Natural killer cell (primary cell): ENCODE measurements at regions not wholly inside any gene's neighbourhood (a gene's known extent, or its start where the extent isn't known, plus 50 kb on each side); places are given as distances from the start of the nearest gene placed in this dataset.
"Not testable (repeated sequence)": the region's sequence is repeated elsewhere in the genome, so short reads cannot be mapped to it uniquely, and the experiment has no call there.

Experiments used
- ATAC-seq, 3 donors: fragments of 150-1000 bp in 2 of 3; fragments of 200-7000 bp in 1 of 3; cut with Tn5 transposase; 1 replicate in 1 of 3; 2 replicates in 2 of 3; pipeline ENCODE4 v1.10.0; 2021; ENCODE audit warnings: mild to moderate bottlenecking in 2 of 3, moderate library complexity in 2 of 3
- DNase-seq, 2 donors: peaks; one replicate each; pipeline versions ENCODE4 v3.0.0 to v3.0.0-alpha.2; 2013 to 2021; ENCODE audit warnings: mixed read lengths in 1 of 2
- H3K27ac ChIP-seq: one replicate; pipeline ENCODE4 v1.5.1; 2013; ENCODE audit warnings: mild to moderate bottlenecking, low read length
- H3K27me3 ChIP-seq: one replicate; pipeline ENCODE4 v1.6.1; 2013; ENCODE audit warnings: low read length; ENCODE audit not compliant: control insufficient read depth, insufficient read depth
- H3K36me3 ChIP-seq: one replicate; pipeline ENCODE4 v1.6.1; 2013; ENCODE audit warnings: low read length; ENCODE audit not compliant: control insufficient read depth, insufficient read depth
- H3K4me1 ChIP-seq: one replicate; pipeline ENCODE4 v1.6.1; 2013; ENCODE audit warnings: low read length; ENCODE audit not compliant: control insufficient read depth, insufficient read depth
- H3K4me3 ChIP-seq: one replicate; pipeline ENCODE4 v1.5.1; 2013; ENCODE audit warnings: low read length
- H3K9me3 ChIP-seq: one replicate; pipeline ENCODE4 v1.6.1; 2013; ENCODE audit warnings: low read length; ENCODE audit not compliant: control insufficient read depth, insufficient read depth
- H3K27ac Mint-ChIP-seq, 2 donors: one replicate each; pipeline ENCODE4 v1.8.0; 2022; ENCODE audit warnings: mild to moderate bottlenecking in 2 of 2, mixed read lengths in 2 of 2, moderate library complexity in 1 of 2
- H3K27me3 Mint-ChIP-seq, 2 donors: one replicate each; pipeline ENCODE4 v1.8.0; 2022; ENCODE audit warnings: low read depth in 2 of 2, mixed read lengths in 2 of 2
- H3K36me3 Mint-ChIP-seq: one replicate; pipeline ENCODE4 v1.8.0; 2022; ENCODE audit warnings: mixed read lengths
- H3K4me1 Mint-ChIP-seq, 2 donors: one replicate each; pipeline ENCODE4 v1.8.0; 2022; ENCODE audit warnings: mixed read lengths in 2 of 2
- H3K4me3 Mint-ChIP-seq: one replicate; pipeline ENCODE4 v1.8.0; 2022; ENCODE audit warnings: mild to moderate bottlenecking, moderate library complexity, mixed read lengths
- H3K9me3 Mint-ChIP-seq, 2 donors: one replicate each; pipeline ENCODE4 v1.8.0; 2022; ENCODE audit warnings: mixed read lengths in 2 of 2
- WGBS: methylation state at CpG from one replicate; pipeline ENCODE4 v1.1.7; 2013; ENCODE audit warnings: missing lambda C conversion rate; ENCODE audit not compliant: insufficient coverage; 5-methylcytosine and 5-hydroxymethylcytosine counted together
- intact Hi-C: fragments of 100-400 bp; cut with micrococcal nuclease; formaldehyde crosslinking; loops from one replicate; pipeline ENCODE4 v1.14.2; 2022
- TF ChIP-seq, protein P1 (sequence below): fragments of 200-600 bp; IDR thresholded peaks from one replicate; pipeline ENCODE4 v1.8.0; 2022; ENCODE audit warnings: antibody characterized with exemption

DNA sequence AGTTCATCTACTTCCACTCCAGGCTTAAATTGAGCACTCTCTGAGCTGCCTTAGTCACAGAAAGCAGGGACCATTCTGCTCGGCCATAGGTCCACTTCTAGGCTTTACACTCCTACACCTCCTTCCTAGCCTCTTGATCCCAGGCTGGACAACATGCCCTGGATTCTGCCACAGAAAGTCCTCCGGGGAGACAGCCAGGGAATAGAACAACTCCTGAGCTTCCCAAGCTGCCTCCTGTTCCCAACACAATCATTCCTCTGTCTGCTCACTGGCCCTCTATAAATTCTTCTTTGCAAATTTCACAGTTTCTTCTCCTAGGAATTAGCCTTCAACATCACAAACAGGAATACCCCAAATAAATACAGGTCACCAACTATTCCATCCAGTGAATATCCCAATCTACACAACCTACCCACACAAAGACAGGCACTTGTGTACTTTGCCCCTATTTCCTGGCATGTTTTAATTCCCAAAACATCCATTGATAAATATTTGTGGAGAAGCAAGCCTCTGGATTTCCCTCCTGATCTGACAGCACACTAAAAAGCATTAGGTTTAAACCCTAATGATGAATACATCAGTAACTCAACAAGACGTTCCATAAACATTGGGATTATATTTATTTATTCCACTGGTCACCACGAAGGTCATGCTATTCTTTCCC lies 125.5 kb downstream of the ENC1 start:
- no peaks in the 10 kb centered on the region for H3K27me3 ChIP-seq

DNA sequence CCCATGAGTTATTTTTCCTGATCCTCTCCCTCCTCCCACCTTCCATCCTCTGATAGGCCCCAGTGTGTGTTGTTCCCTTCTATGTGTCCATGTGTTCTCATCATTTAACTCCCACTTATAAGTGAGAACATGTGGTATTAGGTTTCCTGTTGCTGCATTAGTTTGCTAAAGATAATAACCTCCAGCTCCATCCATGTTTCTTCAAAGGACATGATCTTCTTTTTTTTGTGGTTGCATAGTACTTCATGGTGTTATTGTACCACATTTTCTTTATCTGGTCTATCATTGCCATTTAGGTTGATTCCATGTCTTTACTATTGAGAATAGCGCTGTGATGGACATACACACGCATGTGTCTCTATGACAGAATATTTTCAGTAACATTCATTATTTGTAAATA lies 128.8 kb downstream of the ENC1 start:
- H3K36me3 Mint-ChIP-seq, H3K27ac ChIP-seq, H3K4me3 Mint-ChIP-seq, intact Hi-C loops, ATAC-seq, H3K9me3 Mint-ChIP-seq, H3K27ac Mint-ChIP-seq, H3K27me3 ChIP-seq, H3K36me3 ChIP-seq, DNase-seq, H3K4me1 ChIP-seq, H3K4me3 ChIP-seq, H3K4me1 Mint-ChIP-seq, H3K9me3 ChIP-seq: not testable (repeated sequence)
- H3K27me3 Mint-ChIP-seq, result peaks cover 2 to 13% of the 10 kb centered on the region in 2 donors
- WGBS, result no CpG with 5 or more reads among the region's 2 CpGs

More for the DNA sequence above, 125.5 kb downstream of the ENC1 start:
- H3K4me3 ChIP-seq, result no peak overlapping the region
- Mint-ChIP-seq H3K36me3 (no peaks in the 10 kb centered on the region), H3K27ac (no peak overlapping the region), H3K27me3 (peaks cover 2 to 13% of the 10 kb centered on the region in 2 donors), H3K4me3 (no peak overlapping the region), H3K4me1 (no peaks in the 10 kb centered on the region), H3K9me3 (no peaks in the 10 kb centered on the region)
- no peaks in the 10 kb centered on the region for H3K36me3 ChIP-seq
- no peaks in the 10 kb centered on the region for H3K4me1 ChIP-seq
- DNase-seq (no peak), ATAC-seq (no peak)
- intact Hi-C loops, result no loop called here
- no peak overlapping the region for H3K27ac ChIP-seq
- H3K9me3 ChIP-seq, result no peaks in the 10 kb centered on the region
- TF ChIP-seq, protein P1, sequence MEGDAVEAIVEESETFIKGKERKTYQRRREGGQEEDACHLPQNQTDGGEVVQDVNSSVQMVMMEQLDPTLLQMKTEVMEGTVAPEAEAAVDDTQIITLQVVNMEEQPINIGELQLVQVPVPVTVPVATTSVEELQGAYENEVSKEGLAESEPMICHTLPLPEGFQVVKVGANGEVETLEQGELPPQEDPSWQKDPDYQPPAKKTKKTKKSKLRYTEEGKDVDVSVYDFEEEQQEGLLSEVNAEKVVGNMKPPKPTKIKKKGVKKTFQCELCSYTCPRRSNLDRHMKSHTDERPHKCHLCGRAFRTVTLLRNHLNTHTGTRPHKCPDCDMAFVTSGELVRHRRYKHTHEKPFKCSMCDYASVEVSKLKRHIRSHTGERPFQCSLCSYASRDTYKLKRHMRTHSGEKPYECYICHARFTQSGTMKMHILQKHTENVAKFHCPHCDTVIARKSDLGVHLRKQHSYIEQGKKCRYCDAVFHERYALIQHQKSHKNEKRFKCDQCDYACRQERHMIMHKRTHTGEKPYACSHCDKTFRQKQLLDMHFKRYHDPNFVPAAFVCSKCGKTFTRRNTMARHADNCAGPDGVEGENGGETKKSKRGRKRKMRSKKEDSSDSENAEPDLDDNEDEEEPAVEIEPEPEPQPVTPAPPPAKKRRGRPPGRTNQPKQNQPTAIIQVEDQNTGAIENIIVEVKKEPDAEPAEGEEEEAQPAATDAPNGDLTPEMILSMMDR, result no peak
- WGBS, result 82% methylated on average over 4 of the region's 4 CpGs

DNA sequence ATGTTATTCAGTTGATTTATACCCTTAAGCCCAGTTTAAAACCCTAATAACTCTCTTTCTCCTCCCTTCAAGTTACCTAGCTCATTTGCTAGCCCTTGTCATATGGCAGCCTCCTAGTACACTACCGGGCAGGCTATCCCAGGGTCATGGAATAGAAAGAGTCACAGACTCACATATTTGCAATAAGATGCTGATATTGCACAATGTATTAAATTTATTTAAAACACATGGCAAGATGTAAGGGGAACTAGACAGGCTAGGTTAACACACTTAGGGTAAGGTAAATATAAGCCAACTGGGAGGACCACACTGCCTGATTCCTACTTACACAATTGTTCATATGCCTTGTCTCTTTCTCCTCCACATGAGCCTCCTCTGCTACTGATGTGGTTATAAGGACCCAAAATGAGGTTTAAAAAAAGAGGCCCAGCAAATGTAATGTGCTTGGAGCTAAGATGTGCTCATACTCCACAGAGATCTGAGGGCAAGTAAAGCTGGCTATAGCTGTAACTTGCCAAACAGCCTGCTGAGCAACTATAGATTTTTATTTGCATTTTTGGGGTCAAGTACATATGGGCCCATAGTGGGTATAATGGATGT lies 130.0 kb downstream of the ENC1 start:
- TF ChIP-seq, protein P1, result no peak
- Mint-ChIP-seq H3K27ac (no peak overlapping the region), H3K4me1 (no peaks in the 10 kb centered on the region), H3K36me3 (no peaks in the 10 kb centered on the region), H3K27me3 (peaks cover 2 to 22% of the 10 kb centered on the region in 2 donors), H3K4me3 (no peak overlapping the region), H3K9me3 (no peaks in the 10 kb centered on the region)
- no CpG with 5 or more reads among the region's 1 CpG for WGBS
- Histone ChIP-seq H3K4me1 (no peaks in the 10 kb centered on the region), H3K27ac (no peak overlapping the region), H3K36me3 (no peaks in the 10 kb centered on the region), H3K27me3 (no peaks in the 10 kb centered on the region), H3K9me3 (no peaks in the 10 kb centered on the region), H3K4me3 (no peak overlapping the region)
- ATAC-seq, result no peak
- no peak for DNase-seq
- intact Hi-C loops, result no loop called here

DNA sequence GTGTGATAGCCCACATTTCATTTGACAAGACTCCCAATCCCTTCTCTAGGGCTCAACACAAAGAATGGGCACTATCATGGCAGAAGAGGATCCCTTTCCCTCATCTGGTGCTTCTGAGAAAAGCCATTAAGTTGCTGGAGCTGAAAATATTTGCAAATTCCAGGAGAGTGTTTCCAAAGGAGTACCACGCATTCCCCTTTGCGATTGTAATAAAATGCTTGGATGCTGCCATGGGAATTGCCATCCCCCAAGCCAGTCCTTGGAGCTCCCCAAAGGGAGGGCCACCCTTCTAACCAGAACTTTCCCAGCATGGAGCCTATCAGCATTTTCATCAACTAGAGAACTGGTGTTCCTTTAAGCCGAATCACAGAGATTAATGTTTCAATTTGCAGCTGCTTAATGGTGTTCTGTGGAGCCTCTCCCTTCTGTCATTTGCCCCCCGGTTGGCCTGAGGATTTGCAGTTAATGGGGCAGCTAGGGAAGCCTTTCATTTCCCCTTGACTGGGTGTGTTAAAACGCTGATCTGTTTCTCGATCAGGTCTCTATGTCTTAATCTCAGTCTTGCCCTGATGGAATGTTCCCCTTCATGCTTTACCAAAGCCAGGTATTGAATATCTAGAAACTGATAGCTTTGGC lies 133.0 kb downstream of the ENC1 start:
- intact Hi-C loops, result no loop called here
- H3K9me3 ChIP-seq, result no peaks in the 10 kb centered on the region
- H3K36me3 ChIP-seq, result no peaks in the 10 kb centered on the region
- ATAC-seq (no peak), DNase-seq (no peak)
- no peak overlapping the region for H3K4me3 ChIP-seq
- H3K9me3 Mint-ChIP-seq, result no peaks in the 10 kb centered on the region
- H3K27ac Mint-ChIP-seq, result no peak overlapping the region
- H3K4me1 Mint-ChIP-seq, result peaks cover 9% of the 10 kb centered on the region in 2 donors
- WGBS, result 94% methylated on average over 6 of the region's 6 CpGs
- no peaks in the 10 kb centered on the region for H3K27me3 ChIP-seq
- TF ChIP-seq, protein P1, result no peak
- no peaks in the 10 kb centered on the region for H3K36me3 Mint-ChIP-seq
- H3K27me3 Mint-ChIP-seq, result peaks cover 0 to 9% of the 10 kb centered on the region in 2 donors
- H3K4me3 Mint-ChIP-seq, result no peak overlapping the region
- no peak overlapping the region for H3K27ac ChIP-seq
- no peaks in the 10 kb centered on the region for H3K4me1 ChIP-seq
